Stimulated activated naive CD8-positive, alpha-beta T cell treated with anti-CD3 and anti-CD28 coated beads, Interleukin-15, Interleukin-2, amounts not matched to agents 100 ng/mL and 50 ng/mL, for 24 hours (primary cell): ENCODE measurements at regions not wholly inside any gene's neighbourhood (a gene's known extent, or its start where the extent isn't known, plus 50 kb on each side); places are given as distances from the start of the nearest gene placed in this dataset.
"Not testable (repeated sequence)": the region's sequence is repeated elsewhere in the genome, so short reads cannot be mapped to it uniquely, and the experiment has no call there.

Experiments
- H3K27ac Mint-ChIP-seq: one replicate; pipeline ENCODE4 v1.8.0; 2021; ENCODE audit warnings: mild to moderate bottlenecking, mixed read lengths
- H3K27me3 Mint-ChIP-seq: one replicate; pipeline ENCODE4 v1.8.0; 2021; ENCODE audit warnings: mixed read lengths
- H3K36me3 Mint-ChIP-seq: one replicate; pipeline ENCODE4 v1.8.0; 2021; ENCODE audit warnings: low read depth, mixed read lengths
- H3K4me1 Mint-ChIP-seq: one replicate; pipeline ENCODE4 v1.8.0; 2021; ENCODE audit warnings: low read depth, mixed read lengths
- H3K4me3 Mint-ChIP-seq: one replicate; pipeline ENCODE4 v1.8.0; 2021; ENCODE audit warnings: mild to moderate bottlenecking, mixed read lengths
- H3K9me3 Mint-ChIP-seq: one replicate; pipeline ENCODE4 v1.8.0; 2021; ENCODE audit warnings: mixed read lengths

- Mint-ChIP-seq H3K4me1 (no peaks in the 10 kb centered on the region), H3K27me3 (no peaks in the 10 kb centered on the region), H3K36me3 (no peaks in the 10 kb centered on the region), H3K9me3 (no peaks in the 10 kb centered on the region), H3K4me3 (no peak overlapping the region), H3K27ac (no peak overlapping the region)
These were observed 213.7 kb upstream of the GAP43 start for GRCh38 chr3:115409596-115409995.

DNA sequence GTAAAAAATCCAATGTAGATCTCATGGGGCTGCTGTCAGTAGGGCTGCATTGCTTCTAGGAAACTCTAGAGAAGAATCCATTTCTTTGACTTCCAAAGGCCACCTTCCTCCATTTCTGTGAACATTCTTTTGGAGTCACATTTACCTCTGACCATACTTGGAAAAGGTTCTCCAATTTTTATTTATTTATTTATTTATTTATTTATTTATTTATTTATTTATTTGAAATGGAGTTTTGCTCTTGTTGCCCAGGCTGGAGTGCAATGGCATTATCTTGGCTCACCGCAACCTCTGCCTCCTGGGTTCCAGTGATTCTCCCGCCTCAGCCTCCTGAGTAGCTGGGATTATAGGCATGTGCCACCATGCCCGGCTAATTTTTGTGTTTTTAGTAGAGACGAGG is 208.7 kb upstream of the GAP43 start:
- H3K4me3 Mint-ChIP-seq, H3K36me3 Mint-ChIP-seq, H3K27me3 Mint-ChIP-seq, H3K27ac Mint-ChIP-seq, H3K4me1 Mint-ChIP-seq, H3K9me3 Mint-ChIP-seq: not testable (repeated sequence)

DNA sequence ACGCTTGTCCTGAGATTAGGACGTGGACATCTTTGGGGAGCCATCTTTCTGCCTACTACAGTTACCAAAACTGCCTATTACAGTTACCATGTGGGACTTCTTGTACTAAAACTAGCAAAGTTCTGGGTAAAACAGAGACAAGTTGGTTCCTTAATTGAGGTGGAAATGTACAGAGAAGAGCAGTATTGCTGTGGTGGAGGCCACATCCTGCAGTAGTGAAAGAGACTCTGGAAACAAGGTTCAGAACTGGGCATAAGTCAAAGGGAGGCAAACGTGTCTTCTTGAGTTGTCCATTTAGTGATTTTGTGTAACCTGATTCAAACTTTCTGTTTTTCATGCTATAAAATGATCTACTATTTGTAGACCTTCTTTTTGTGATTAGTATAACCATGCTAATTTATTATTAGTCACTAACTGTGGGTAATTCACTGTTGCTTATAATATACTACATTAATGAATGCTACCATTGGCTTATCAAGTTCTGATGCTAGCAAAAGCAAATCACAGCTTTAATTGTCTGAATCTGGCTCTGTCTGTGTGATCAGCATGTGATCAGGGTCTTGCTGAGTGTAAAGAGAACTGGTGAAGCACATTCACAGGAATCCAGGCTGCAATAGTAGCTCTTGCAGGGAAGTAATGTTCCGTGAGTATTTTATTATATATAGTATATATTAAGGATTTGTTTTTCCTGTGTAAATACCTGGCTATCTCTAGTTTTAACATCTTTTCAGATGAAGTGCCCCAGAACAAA is 207.9 kb upstream of the GAP43 start:
- Mint-ChIP-seq H3K27me3 (no peaks in the 10 kb centered on the region), H3K4me3 (no peak overlapping the region), H3K9me3 (no peaks in the 10 kb centered on the region), H3K4me1 (peaks cover 6% of the 10 kb centered on the region), H3K27ac (no peak overlapping the region), H3K36me3 (no peaks in the 10 kb centered on the region)

GRCh38 chr3:115418583-115418982 is 204.7 kb upstream of the GAP43 start:
- Mint-ChIP-seq H3K4me1 (peaks cover 6% of the 10 kb centered on the region), H3K27ac (no peak overlapping the region), H3K4me3 (no peak overlapping the region), H3K27me3 (no peaks in the 10 kb centered on the region), H3K9me3 (no peaks in the 10 kb centered on the region), H3K36me3 (no peaks in the 10 kb centered on the region)

- Mint-ChIP-seq H3K36me3 (no peaks in the 10 kb centered on the region), H3K27ac (no peak overlapping the region), H3K27me3 (no peaks in the 10 kb centered on the region), H3K4me1 (peaks cover 6% of the 10 kb centered on the region), H3K9me3 (no peaks in the 10 kb centered on the region), H3K4me3 (no peak overlapping the region)
These were observed 203.2 kb upstream of the GAP43 start for GRCh38 chr3:115420086-115420485.

GRCh38 chr3:115423170-115423569 is 200.1 kb upstream of the GAP43 start:
- H3K36me3 Mint-ChIP-seq: no peaks in the 10 kb centered on the region
- H3K4me1 Mint-ChIP-seq: peaks cover 6% of the 10 kb centered on the region
- no peaks in the 10 kb centered on the region for H3K27me3 Mint-ChIP-seq
- no peak overlapping the region for H3K4me3 Mint-ChIP-seq
- H3K27ac Mint-ChIP-seq: no peak overlapping the region
- H3K9me3 Mint-ChIP-seq: no peaks in the 10 kb centered on the region

DNA sequence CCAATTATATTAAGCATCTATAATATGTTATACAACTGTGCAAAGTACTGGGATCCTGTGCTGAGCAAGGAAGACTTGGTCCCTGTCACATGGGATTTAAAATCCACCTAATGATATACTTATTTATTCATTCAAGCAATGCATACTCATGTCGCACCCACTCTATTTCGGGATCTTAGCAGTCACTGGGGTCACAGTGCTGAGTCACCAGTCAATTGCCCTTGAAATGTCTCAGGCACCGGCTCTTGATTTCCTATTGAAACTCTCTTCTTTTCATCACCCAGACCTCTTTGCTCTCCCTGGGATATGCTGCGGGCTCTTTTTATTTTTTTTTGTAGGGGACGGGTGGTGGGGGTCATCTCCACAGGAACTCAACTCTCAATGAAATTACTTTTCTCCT is 194.5 kb upstream of the GAP43 start:
- no peak overlapping the region for H3K4me3 Mint-ChIP-seq
- H3K36me3 Mint-ChIP-seq: no peaks in the 10 kb centered on the region
- H3K4me1 Mint-ChIP-seq: no peaks in the 10 kb centered on the region
- peaks cover 3% of the 10 kb centered on the region for H3K27me3 Mint-ChIP-seq
- H3K27ac Mint-ChIP-seq: no peak overlapping the region
- no peaks in the 10 kb centered on the region for H3K9me3 Mint-ChIP-seq

DNA sequence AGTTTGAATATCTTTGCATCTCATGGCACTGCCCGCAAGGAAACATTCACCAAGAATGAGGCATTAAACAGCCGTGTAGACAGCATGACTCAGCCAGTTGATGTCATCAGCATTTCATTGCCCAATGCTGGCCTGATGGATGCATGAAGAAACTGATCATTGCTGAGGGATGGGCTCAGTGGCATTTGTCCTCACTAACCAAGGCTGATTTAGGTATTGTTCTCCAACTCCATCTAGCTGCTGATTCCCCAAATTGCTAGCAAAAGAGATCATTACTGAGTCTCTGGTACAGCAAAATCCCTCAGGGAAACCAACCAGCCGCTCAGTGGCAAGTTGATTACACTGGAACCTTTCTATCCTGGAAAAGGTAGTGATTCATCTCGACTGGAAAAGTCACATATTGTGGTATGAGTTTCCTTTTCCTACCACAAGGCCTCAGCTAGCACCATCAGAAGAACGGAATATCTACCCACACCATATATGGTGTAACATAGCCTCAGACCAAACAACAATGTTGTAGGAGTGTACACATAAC is 186.5 kb upstream of the GAP43 start:
- H3K27ac Mint-ChIP-seq: no peak overlapping the region
- no peaks in the 10 kb centered on the region for H3K4me1 Mint-ChIP-seq
- no peaks in the 10 kb centered on the region for H3K9me3 Mint-ChIP-seq
- no peaks in the 10 kb centered on the region for H3K27me3 Mint-ChIP-seq
- H3K4me3 Mint-ChIP-seq: no peak overlapping the region
- H3K36me3 Mint-ChIP-seq: no peaks in the 10 kb centered on the region

GRCh38 chr3:115438799-115439198 is 184.5 kb upstream of the GAP43 start:
- H3K4me1 Mint-ChIP-seq: no peaks in the 10 kb centered on the region
- no peaks in the 10 kb centered on the region for H3K9me3 Mint-ChIP-seq
- no peak overlapping the region for H3K27ac Mint-ChIP-seq
- no peak overlapping the region for H3K4me3 Mint-ChIP-seq
- H3K27me3 Mint-ChIP-seq: no peaks in the 10 kb centered on the region
- no peaks in the 10 kb centered on the region for H3K36me3 Mint-ChIP-seq

GRCh38 chr3:115445559-115445958 is 177.8 kb upstream of the GAP43 start:
- no peaks in the 10 kb centered on the region for H3K4me1 Mint-ChIP-seq
- H3K36me3 Mint-ChIP-seq: no peaks in the 10 kb centered on the region
- H3K27ac Mint-ChIP-seq: no peak overlapping the region
- H3K4me3 Mint-ChIP-seq: no peak overlapping the region
- no peaks in the 10 kb centered on the region for H3K27me3 Mint-ChIP-seq
- H3K9me3 Mint-ChIP-seq: no peaks in the 10 kb centered on the region

DNA sequence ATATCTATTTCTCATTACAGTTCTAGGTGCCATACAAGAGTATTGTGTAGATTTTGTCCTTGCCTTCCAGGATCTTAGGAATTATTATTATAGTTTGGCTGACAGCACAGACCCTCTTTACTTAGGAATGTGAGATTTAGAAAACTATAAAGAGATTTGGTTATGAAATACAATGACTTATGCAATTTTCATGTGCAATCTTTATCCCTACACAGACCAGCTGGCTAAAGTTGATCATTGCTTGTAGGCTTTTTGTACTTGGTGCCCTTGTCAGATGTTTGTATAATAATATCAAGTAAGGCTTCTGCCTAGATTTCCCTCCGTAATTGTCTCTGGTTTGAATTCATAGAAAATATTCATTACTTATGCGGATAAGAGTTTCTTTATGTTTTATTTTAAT is 174.5 kb upstream of the GAP43 start:
- H3K27me3 Mint-ChIP-seq: no peaks in the 10 kb centered on the region
- no peak overlapping the region for H3K27ac Mint-ChIP-seq

GRCh38 chr3:115450036-115450435 is 173.3 kb upstream of the GAP43 start:
- Mint-ChIP-seq H3K27ac (no peak overlapping the region), H3K9me3 (no peaks in the 10 kb centered on the region), H3K36me3 (no peaks in the 10 kb centered on the region), H3K4me3 (no peak overlapping the region), H3K27me3 (no peaks in the 10 kb centered on the region), H3K4me1 (no peaks in the 10 kb centered on the region)

More for the DNA sequence above, 174.5 kb upstream of the GAP43 start:
- Mint-ChIP-seq H3K4me1 (no peaks in the 10 kb centered on the region), H3K36me3 (no peaks in the 10 kb centered on the region), H3K9me3 (no peaks in the 10 kb centered on the region), H3K4me3 (no peak overlapping the region)

DNA sequence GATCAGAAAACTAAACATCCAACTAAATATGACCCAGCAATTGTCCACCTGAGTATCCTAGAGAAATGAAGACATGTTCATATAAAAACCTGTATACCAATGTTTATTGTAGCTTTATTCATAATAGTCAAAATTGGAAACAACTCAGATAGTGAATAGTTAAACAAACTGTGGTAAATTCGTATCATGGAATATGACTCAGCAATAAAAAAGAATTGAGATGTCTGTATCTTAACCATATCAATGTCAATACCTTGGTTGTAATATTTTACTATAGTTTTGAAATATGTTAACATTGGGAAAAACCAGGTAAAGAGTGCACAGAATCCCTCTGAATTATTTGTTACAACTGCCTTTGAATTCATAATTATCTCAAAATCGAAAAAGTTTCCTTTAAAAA is 159.3 kb upstream of the GAP43 start:
- H3K27ac Mint-ChIP-seq: no peak overlapping the region
- H3K4me1 Mint-ChIP-seq: no peaks in the 10 kb centered on the region
- H3K4me3 Mint-ChIP-seq: no peak overlapping the region
- H3K27me3 Mint-ChIP-seq: peaks cover 5% of the 10 kb centered on the region
- peaks cover 3% of the 10 kb centered on the region for H3K9me3 Mint-ChIP-seq
- H3K36me3 Mint-ChIP-seq: no peaks in the 10 kb centered on the region

GRCh38 chr3:115469649-115470048 is 153.7 kb upstream of the GAP43 start:
- no peaks in the 10 kb centered on the region for H3K36me3 Mint-ChIP-seq
- H3K4me3 Mint-ChIP-seq: no peak overlapping the region
- H3K27me3 Mint-ChIP-seq: peaks cover 5% of the 10 kb centered on the region
- no peak overlapping the region for H3K27ac Mint-ChIP-seq
- H3K4me1 Mint-ChIP-seq: no peaks in the 10 kb centered on the region
- H3K9me3 Mint-ChIP-seq: no peaks in the 10 kb centered on the region

DNA sequence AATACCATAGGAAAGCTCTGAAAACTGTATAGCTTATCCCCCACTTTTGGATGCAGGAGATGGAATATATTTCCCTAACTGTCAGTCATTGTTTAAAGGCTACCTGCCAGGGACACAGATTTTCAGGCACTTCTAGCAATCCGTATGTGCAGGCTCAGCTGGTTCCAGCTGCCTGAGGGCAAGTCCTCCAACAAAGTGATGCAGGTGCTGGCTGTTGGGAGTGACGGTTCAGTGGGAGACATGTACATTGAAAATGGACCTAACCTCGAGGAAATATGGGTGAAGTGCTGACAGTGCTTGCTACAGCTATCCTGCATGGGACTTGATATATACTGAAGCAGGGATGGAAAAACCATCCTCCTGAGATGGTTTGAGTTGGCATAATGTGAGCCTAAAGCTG is 153.1 kb upstream of the GAP43 start:
- no peaks in the 10 kb centered on the region for H3K36me3 Mint-ChIP-seq
- no peak overlapping the region for H3K27ac Mint-ChIP-seq
- H3K27me3 Mint-ChIP-seq: peaks cover 5% of the 10 kb centered on the region
- H3K4me1 Mint-ChIP-seq: no peaks in the 10 kb centered on the region
- no peak overlapping the region for H3K4me3 Mint-ChIP-seq
- H3K9me3 Mint-ChIP-seq: no peaks in the 10 kb centered on the region
